GM06990 (cell line): ENCODE measurements at regions not wholly inside any gene's neighbourhood (a gene's known extent, or its start where the extent isn't known, plus 50 kb on each side); places are given as distances from the start of the nearest gene placed in this dataset.

ENCODE experiments used
- DNase-seq: peaks from one replicate; pipeline ENCODE4 v3.0.0-alpha.2; 2011; ENCODE audit not compliant: insufficient read length; ENCODE audit errors: extremely low read depth
- H3K27me3 ChIP-seq: replicated peaks from 2 replicates; pipeline ENCODE4 v1.6.0; 2011; ENCODE audit warnings: low read length; ENCODE audit not compliant: control insufficient read depth, insufficient read depth
- H3K36me3 ChIP-seq: 2 replicates; pipeline ENCODE4 v1.5.1; 2011; ENCODE audit warnings: low read length; ENCODE audit not compliant: control insufficient read depth, insufficient read depth
- H3K4me3 ChIP-seq: replicated peaks from 2 replicates; pipeline ENCODE4 v1.5.1; 2011; ENCODE audit warnings: low read depth, mild to moderate bottlenecking, control low read depth, low read length
- TF ChIP-seq, protein P1 (sequence below): IDR thresholded peaks from 2 replicates; pipeline ENCODE4 v1.5.1; 2011; ENCODE audit warnings: low read length, control low read depth, mild to moderate bottlenecking, inconsistent platforms; ENCODE audit not compliant: insufficient read depth, poor library complexity, severe bottlenecking

- DNase-seq: no peak
- TF ChIP-seq, protein P1, sequence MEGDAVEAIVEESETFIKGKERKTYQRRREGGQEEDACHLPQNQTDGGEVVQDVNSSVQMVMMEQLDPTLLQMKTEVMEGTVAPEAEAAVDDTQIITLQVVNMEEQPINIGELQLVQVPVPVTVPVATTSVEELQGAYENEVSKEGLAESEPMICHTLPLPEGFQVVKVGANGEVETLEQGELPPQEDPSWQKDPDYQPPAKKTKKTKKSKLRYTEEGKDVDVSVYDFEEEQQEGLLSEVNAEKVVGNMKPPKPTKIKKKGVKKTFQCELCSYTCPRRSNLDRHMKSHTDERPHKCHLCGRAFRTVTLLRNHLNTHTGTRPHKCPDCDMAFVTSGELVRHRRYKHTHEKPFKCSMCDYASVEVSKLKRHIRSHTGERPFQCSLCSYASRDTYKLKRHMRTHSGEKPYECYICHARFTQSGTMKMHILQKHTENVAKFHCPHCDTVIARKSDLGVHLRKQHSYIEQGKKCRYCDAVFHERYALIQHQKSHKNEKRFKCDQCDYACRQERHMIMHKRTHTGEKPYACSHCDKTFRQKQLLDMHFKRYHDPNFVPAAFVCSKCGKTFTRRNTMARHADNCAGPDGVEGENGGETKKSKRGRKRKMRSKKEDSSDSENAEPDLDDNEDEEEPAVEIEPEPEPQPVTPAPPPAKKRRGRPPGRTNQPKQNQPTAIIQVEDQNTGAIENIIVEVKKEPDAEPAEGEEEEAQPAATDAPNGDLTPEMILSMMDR: no peak
- H3K36me3 ChIP-seq: no peaks in the 10 kb centered on the region
- no peaks in the 10 kb centered on the region for H3K27me3 ChIP-seq
- H3K4me3 ChIP-seq: no peak overlapping the region
These were observed 296.7 kb downstream of the CSNK1G3 start for GRCh38 chr5:123808461-123809380.

DNA sequence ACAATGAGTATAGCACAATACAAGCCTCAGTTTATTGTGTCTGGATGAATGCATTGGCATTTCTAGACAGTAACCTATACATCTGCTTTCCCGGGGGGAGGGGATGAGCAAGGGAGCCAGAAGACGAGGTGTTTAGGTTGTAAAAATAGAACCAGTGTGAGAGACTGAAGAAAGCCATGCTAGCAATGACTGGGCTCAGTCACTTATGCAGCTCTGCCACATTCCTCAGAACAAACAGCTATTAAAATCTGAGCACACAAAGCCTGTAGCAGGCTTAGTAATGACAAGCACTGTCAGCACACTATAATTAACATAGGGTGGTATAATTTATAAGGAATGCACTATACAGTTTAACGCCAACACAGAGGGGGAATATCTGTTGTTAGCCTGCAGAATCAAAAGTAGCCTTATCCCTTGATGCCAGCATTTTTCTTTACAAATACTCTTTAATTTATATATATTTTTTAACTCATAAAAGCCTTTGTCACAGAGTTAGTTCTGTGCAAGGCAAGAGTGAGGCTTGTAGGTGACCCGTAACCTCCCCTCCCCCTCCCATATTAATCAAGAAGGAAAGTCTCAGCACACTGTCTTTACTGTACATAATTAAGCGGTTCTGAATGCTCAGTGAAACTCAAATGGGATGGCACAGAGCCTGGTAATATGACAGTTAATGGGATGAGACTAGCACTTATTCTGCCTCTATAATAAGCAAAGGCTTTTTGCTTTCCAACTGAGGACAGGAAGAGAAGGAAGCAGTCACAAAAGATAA is 295.4 kb downstream of the CSNK1G3 start:
- TF ChIP-seq, protein P1: no peak
- DNase-seq: no peak
- no peaks in the 10 kb centered on the region for H3K27me3 ChIP-seq
- no peak overlapping the region for H3K4me3 ChIP-seq
- H3K36me3 ChIP-seq: no peaks in the 10 kb centered on the region

GRCh38 chr5:123806644-123807043 is 294.7 kb downstream of the CSNK1G3 start:
- TF ChIP-seq, protein P1: no peak
- no peak for DNase-seq
- H3K27me3 ChIP-seq: no peaks in the 10 kb centered on the region

DNA sequence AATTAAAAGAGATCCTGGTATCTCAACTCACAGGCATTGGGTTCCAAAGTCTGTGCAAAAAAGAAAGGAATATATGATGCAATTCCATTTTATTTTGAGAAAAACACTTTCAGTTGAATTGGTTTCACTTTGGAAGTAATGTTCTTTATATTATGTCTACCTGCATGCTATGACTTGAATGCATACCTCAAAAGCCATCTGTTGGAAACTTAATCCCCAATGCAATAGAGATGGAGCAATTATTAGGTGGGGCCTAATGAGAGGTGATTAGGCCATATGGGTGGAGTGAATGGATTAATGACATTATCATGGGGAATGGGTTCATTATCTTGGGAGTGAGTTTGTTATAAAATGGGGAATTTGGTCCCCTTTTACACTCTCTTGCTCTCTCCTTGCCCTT is 293.3 kb downstream of the CSNK1G3 start:
- no peaks in the 10 kb centered on the region for H3K27me3 ChIP-seq
- DNase-seq: no peak
- H3K4me3 ChIP-seq: no peak overlapping the region
- TF ChIP-seq, protein P1: no peak
- H3K36me3 ChIP-seq: no peaks in the 10 kb centered on the region

More at GRCh38 chr5:123806644-123807043, 294.7 kb downstream of the CSNK1G3 start:
- H3K4me3 ChIP-seq: no peak overlapping the region
- H3K36me3 ChIP-seq: no peaks in the 10 kb centered on the region

DNA sequence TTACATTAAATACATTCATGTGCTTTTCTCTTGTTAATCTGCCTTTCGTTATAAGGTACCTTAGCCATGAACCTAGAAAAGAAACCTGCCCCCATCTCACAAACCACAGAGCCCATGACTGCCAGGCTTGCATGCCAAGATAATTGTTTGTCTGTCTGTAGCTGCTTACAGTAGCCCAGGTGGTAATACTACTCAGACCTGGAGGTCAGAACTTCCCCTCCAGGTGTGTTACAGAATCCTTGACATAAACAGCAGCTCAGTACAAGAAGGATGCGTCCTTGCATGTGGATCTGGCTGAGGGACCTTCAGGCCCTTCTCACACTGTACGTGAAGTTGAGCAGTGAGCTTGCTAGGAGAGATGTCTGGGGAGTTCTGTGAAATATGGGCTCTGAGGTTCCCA is 291.4 kb downstream of the CSNK1G3 start:
- no peak for DNase-seq
- Histone ChIP-seq H3K27me3 (no peaks in the 10 kb centered on the region), H3K36me3 (no peaks in the 10 kb centered on the region), H3K4me3 (no peak overlapping the region)
- TF ChIP-seq, protein P1: no peak
